ENCODE measurements at regions not wholly inside any gene's neighbourhood (a gene's known extent, or its start where the extent isn't known, plus 50 kb on each side); places are given as distances from the start of the nearest gene placed in this dataset.

GRCh38 chr3:31028766-31029165 lies 134.3 kb upstream of the GADL1 start:
- TF ChIP-seq CTCF (IDR thresholded peaks at IDR 0.05; ENCODE audit: poor library complexity) = no peak
- TF ChIP-seq EZH2phosphoT487 (IDR thresholded peaks at IDR 0.05; ENCODE audit: low read depth, severe bottlenecking, unreplicated experiment) = no peak
- TF ChIP-seq EZH2 (IDR thresholded peaks at IDR 0.05; ENCODE audit: borderline replicate concordance) = no peak
